AG09319 (cell line): ENCODE measurements at regions not wholly inside any gene's neighbourhood (a gene's known extent, or its start where the extent isn't known, plus 50 kb on each side); places are given as distances from the start of the nearest gene placed in this dataset.

Experiments used
- DNase-seq: peaks from one replicate; pipeline ENCODE4 v3.0.0-alpha.2; 2010; ENCODE audit warnings: low read depth; ENCODE audit errors: extremely low read depth
- TF ChIP-seq, protein P1 (sequence below): IDR thresholded peaks from 2 replicates; pipeline ENCODE4 v1.5.1; 2011; ENCODE audit warnings: low read depth, mild to moderate bottlenecking, inconsistent platforms, low read length, moderate library complexity

DNA sequence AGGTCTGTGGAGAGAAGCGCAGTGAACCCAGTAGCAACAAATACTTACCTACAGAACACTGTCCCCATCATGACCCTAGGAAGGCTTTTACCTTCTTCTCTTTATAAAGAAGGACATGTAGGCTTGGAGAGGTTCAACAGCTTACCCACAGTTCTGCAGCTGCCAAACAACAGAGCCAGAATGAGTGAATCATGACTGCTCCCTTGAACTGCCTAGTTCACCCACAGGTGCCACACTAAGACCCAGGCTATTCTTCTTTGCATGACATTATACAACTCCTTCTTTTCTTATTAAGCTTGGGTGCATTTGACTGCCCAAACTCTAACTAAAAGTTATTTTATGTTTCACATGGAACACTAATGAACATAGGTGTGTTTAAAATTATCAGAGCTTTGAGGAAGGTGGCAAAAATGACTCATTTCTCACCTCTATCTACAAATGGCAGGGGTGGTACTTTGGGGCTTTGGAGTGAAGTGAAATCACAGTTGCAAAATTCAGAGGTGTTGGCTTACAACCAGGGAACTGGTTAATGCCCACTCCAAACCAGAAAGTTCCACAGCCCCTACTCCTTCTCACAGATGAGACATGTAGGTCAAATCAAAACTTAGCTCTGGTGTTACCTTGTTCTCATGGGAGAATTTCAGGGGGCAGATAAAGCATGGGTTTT, 201.6 kb downstream of the SEMA6A start:
- no peak for DNase-seq
- TF ChIP-seq, protein P1, sequence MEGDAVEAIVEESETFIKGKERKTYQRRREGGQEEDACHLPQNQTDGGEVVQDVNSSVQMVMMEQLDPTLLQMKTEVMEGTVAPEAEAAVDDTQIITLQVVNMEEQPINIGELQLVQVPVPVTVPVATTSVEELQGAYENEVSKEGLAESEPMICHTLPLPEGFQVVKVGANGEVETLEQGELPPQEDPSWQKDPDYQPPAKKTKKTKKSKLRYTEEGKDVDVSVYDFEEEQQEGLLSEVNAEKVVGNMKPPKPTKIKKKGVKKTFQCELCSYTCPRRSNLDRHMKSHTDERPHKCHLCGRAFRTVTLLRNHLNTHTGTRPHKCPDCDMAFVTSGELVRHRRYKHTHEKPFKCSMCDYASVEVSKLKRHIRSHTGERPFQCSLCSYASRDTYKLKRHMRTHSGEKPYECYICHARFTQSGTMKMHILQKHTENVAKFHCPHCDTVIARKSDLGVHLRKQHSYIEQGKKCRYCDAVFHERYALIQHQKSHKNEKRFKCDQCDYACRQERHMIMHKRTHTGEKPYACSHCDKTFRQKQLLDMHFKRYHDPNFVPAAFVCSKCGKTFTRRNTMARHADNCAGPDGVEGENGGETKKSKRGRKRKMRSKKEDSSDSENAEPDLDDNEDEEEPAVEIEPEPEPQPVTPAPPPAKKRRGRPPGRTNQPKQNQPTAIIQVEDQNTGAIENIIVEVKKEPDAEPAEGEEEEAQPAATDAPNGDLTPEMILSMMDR: no peak

DNA sequence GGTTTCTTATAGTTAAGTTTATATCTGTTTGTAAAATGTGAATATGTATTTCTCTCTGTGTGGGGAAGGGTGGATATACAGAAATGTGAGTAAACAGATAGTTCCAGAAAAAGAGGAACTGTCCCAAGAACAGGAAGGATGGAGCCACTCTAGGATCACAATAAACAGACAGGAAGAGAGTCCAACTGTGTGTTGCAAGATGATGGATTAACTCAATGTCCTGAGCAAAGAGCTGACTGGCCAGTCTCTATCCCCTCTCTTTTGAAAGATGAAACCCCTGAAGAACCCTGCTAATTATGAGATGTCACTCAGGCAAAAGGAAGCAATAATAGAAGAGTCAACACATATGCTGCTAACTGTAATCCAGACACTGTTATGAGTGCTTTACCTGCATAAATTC, 202.7 kb downstream of the SEMA6A start:
- TF ChIP-seq, protein P1: no peak
- no peak for DNase-seq

DNA sequence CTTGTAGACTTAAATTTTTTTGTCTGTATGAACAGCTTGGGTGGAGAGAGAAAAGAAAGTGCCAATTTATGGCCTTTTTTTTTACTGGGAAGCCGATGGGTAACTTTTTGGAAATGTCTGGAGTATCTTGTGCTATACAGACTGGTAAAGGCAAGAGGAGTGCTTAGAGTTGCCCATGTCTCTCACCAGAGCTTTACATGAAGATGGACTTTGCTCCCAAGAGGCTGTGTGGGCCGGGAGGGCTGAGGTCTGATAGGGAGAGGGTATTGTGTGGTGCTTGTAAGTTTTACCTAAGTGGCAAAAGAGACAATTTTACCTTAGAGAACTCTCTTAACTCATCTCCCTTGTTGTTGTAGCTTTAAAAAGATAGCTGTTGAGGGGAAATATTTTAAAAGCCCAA, 203.2 kb downstream of the SEMA6A start:
- no peak for DNase-seq
- TF ChIP-seq, protein P1: no peak

DNA sequence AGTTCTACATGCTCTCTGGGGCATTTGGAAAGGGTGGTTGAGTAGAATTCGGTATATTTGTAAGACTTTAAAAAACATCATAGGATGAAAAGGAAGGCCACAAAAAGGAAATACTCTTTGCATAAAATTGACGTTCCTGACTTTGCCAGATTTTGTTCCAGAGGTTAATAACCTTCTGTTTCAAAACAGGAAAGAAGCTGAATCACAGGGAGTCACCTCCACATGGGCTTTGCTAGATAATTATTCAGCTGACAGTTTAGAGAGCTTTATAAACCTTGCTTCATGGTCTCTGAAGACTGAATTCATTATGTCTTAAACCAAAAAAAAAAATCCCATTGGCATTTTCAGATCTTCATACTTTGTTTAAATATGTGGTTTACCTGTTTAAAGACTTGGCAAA, 203.7 kb downstream of the SEMA6A start:
- DNase-seq: no peak
- TF ChIP-seq, protein P1: no peak

DNA sequence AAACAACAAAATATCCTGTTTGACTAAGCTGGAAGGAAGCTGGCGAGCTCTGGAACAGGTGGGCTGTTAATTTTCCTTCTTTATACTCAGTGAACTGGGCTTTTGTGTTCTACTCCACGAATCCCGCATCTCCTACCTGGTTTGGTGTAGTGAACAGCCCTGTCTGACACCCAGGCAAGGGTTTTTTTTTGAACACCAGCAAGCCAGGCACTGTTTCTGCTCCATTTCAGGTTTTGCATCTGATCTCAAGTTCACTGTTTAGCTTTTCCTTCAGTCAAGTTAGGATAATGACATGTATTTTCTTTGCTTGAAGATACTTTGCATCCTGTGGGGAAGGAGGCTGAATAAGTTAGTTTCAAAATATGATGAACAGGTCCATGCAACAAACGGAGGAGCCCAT, 204.5 kb downstream of the SEMA6A start:
- TF ChIP-seq, protein P1: no peak

DNA sequence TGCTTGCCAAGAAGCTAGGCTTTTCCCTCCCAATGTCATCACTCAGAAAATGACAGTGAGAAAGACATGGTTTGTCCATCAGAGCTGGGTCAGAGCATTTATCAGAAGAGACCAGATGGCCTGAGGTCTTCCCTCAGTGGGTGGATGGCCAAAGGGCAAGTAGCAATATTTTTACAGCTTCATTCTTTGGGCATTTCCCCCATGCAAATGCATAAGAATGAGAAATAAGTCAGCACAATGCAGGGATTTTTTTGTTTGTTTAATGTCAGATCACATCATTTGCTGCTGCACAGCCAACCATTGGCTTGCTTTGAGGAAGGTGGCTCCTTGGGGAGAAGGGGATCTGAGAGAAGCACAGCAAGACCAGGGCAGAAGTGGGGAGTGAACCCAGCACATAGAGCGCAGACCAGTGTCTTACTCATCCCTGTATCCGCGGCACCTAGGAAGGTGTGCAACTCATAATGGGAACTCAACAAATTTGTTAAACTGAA, 209.6 kb downstream of the SEMA6A start:
- no peak for DNase-seq
- TF ChIP-seq, protein P1: no peak

More for the DNA sequence above, 204.5 kb downstream of the SEMA6A start:
- no peak for DNase-seq

DNA sequence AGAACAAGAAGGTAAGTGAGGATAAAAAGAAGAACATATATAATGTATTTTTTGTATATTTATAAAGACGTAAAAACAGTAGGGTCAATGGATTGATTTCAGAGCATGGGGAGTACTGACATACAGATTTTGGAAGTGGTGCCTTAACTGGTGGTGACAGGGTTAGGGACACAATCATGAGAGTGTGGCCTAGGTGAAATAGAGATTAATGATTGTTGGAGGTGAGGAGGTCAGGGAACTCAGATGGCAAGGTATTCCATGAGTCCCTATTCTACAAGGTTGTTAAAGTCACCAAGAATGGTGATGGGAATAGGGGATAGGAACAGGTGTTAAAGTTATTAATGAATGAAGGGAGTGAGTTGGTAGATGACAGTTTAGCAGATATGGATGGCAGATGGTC, 210.8 kb downstream of the SEMA6A start:
- DNase-seq: no peak
- TF ChIP-seq, protein P1: no peak
